IPS-18c (cell line): ENCODE measurements at regions not wholly inside any gene's neighbourhood (a gene's known extent, or its start where the extent isn't known, plus 50 kb on each side); places are given as distances from the start of the nearest gene placed in this dataset.
A peak's percentile ranks its signal among the peaks of the same experiment; 100 is the strongest.
"Not testable (repeated sequence)": the region's sequence is repeated elsewhere in the genome, so short reads cannot be mapped to it uniquely, and the experiment has no call there.

Experiments used
- H3K4me3 ChIP-seq: 2 replicates; pipeline ENCODE4 v1.7.0; 2013; ENCODE audit warnings: low read depth, mild to moderate bottlenecking, low read length, moderate library complexity; ENCODE audit not compliant: insufficient read depth
- H3K9me3 ChIP-seq: one replicate; pipeline ENCODE4 v1.6.1; 2013; ENCODE audit warnings: mild to moderate bottlenecking, low read length, moderate library complexity; ENCODE audit not compliant: control insufficient read depth, insufficient read depth

- H3K9me3 ChIP-seq, result peaks cover 2% of the 10 kb centered on the region
- no peak overlapping the region for H3K4me3 ChIP-seq
These were observed 239.1 kb upstream of the NUDT12 start for GRCh38 chr5:103801681-103802080.

- peaks cover 2% of the 10 kb centered on the region for H3K9me3 ChIP-seq
- no peak overlapping the region for H3K4me3 ChIP-seq
These were observed 238.3 kb upstream of the NUDT12 start for GRCh38 chr5:103800741-103801495.

GRCh38 chr5:103793595-103794182 lies 231.1 kb upstream of the NUDT12 start:
- Histone ChIP-seq H3K4me3 (no peak overlapping the region), H3K9me3 (peaks cover 4% of the 10 kb centered on the region)

- H3K9me3 ChIP-seq, result peaks cover 2% of the 10 kb centered on the region
- no peak overlapping the region for H3K4me3 ChIP-seq
These were observed 223.0 kb upstream of the NUDT12 start for GRCh38 chr5:103785569-103785968.

GRCh38 chr5:103783669-103784068 lies 221.1 kb upstream of the NUDT12 start:
- Histone ChIP-seq H3K9me3 (no peaks in the 10 kb centered on the region), H3K4me3 (no peak overlapping the region)

GRCh38 chr5:103780794-103781193 lies 218.2 kb upstream of the NUDT12 start:
- no peak overlapping the region for H3K4me3 ChIP-seq
- peaks cover 2% of the 10 kb centered on the region for H3K9me3 ChIP-seq

- peaks cover 2% of the 10 kb centered on the region for H3K9me3 ChIP-seq
- H3K4me3 ChIP-seq, result no peak overlapping the region
These were observed 212.1 kb upstream of the NUDT12 start for GRCh38 chr5:103774721-103775120.

- Histone ChIP-seq H3K4me3 (no peak overlapping the region), H3K9me3 (no peaks in the 10 kb centered on the region)
These were observed 209.7 kb upstream of the NUDT12 start for GRCh38 chr5:103772248-103772647.

GRCh38 chr5:103764403-103764802 lies 201.8 kb upstream of the NUDT12 start:
- H3K9me3 ChIP-seq, result peaks cover 4% of the 10 kb centered on the region
- H3K4me3 ChIP-seq, result no peak overlapping the region; the same call in 1 of the 2 replicates

GRCh38 chr5:103758996-103759395 lies 196.4 kb upstream of the NUDT12 start:
- Histone ChIP-seq H3K9me3 (peaks cover 4% of the 10 kb centered on the region), H3K4me3 (no peak overlapping the region)

- no peak overlapping the region for H3K4me3 ChIP-seq
- H3K9me3 ChIP-seq, result no peaks in the 10 kb centered on the region
These were observed 193.4 kb upstream of the NUDT12 start for GRCh38 chr5:103755974-103756373.

- no peak overlapping the region for H3K4me3 ChIP-seq
These were observed 182.9 kb upstream of the NUDT12 start for GRCh38 chr5:103745353-103746065.

GRCh38 chr5:103744159-103744558 lies 181.6 kb upstream of the NUDT12 start:
- Histone ChIP-seq H3K4me3 (no peak overlapping the region), H3K9me3 (no peaks in the 10 kb centered on the region)

More at GRCh38 chr5:103745353-103746065, 182.9 kb upstream of the NUDT12 start:
- H3K9me3 ChIP-seq, result no peaks in the 10 kb centered on the region

GRCh38 chr5:103743421-103743820 lies 180.8 kb upstream of the NUDT12 start:
- Histone ChIP-seq H3K4me3 (no peak overlapping the region), H3K9me3 (no peaks in the 10 kb centered on the region)

- Histone ChIP-seq H3K4me3 (no peak overlapping the region), H3K9me3 (no peaks in the 10 kb centered on the region)
These were observed 179.4 kb upstream of the NUDT12 start for GRCh38 chr5:103741984-103742383.

GRCh38 chr5:103736343-103736742 lies 173.8 kb upstream of the NUDT12 start:
- not testable (repeated sequence) for H3K9me3 ChIP-seq, H3K4me3 ChIP-seq

- Histone ChIP-seq H3K9me3 (peaks cover 5% of the 10 kb centered on the region), H3K4me3 (no peak overlapping the region)
These were observed 161.7 kb upstream of the NUDT12 start for GRCh38 chr5:103724271-103724670.

GRCh38 chr5:103721183-103721582 lies 158.6 kb upstream of the NUDT12 start:
- peak overlapping the region; percentile 15; the same call in 1 of the 2 replicates for H3K4me3 ChIP-seq

More at GRCh38 chr5:103721183-103721582, 158.6 kb upstream of the NUDT12 start:
- H3K9me3 ChIP-seq, result peaks cover 5% of the 10 kb centered on the region
